Osteoblast (primary cell): ENCODE measurements at regions not wholly inside any gene's neighbourhood (a gene's known extent, or its start where the extent isn't known, plus 50 kb on each side); places are given as distances from the start of the nearest gene placed in this dataset.
A peak's percentile ranks its signal among the peaks of the same experiment; 100 is the strongest.
"Not testable (repeated sequence)": the region's sequence is repeated elsewhere in the genome, so short reads cannot be mapped to it uniquely, and the experiment has no call there.

Source experiments
- DNase-seq: peaks from one replicate; pipeline ENCODE4 v3.0.0; 2011; ENCODE audit warnings: low spot score, mixed read lengths; ENCODE audit not compliant: insufficient read length; ENCODE audit errors: missing footprints
- H2AFZ ChIP-seq: 2 replicates; pipeline ENCODE4 v1.6.0; 2011; ENCODE audit warnings: mild to moderate bottlenecking, low read length
- H3K27ac ChIP-seq: 2 replicates; pipeline ENCODE4 v1.5.1; 2011; ENCODE audit warnings: mild to moderate bottlenecking, low read depth, low read length, moderate library complexity
- H3K27me3 ChIP-seq: 2 replicates; pipeline ENCODE4 v1.6.0; 2012; ENCODE audit warnings: mild to moderate bottlenecking, control low read depth, inconsistent platforms, low read length, moderate library complexity; ENCODE audit not compliant: insufficient read depth
- H3K36me3 ChIP-seq: 2 replicates; pipeline ENCODE4 v1.5.1; 2011; ENCODE audit warnings: mild to moderate bottlenecking, low read length, control low read depth, moderate library complexity; ENCODE audit not compliant: insufficient read depth
- H3K4me1 ChIP-seq: 2 replicates; pipeline ENCODE4 v1.5.1; 2011; ENCODE audit warnings: mild to moderate bottlenecking, low read length, control low read depth, moderate library complexity; ENCODE audit not compliant: insufficient read depth
- H3K4me2 ChIP-seq: 2 replicates; pipeline ENCODE4 v1.6.0; 2011; ENCODE audit warnings: mild to moderate bottlenecking, low read length; ENCODE audit not compliant: insufficient read depth
- H3K4me3 ChIP-seq: fragments of 200-600 bp; sonication (generic); 3 replicates; pipeline ENCODE4 v1.5.1; 2012; ENCODE audit warnings: mild to moderate bottlenecking, low read length, inconsistent platforms; ENCODE audit not compliant: insufficient read depth
- H3K79me2 ChIP-seq: 2 replicates; pipeline ENCODE4 v1.6.0; 2012; ENCODE audit warnings: mild to moderate bottlenecking, low read length, control low read depth, inconsistent platforms; ENCODE audit not compliant: insufficient read depth
- H3K9me3 ChIP-seq: 2 replicates; pipeline ENCODE4 v1.5.1; 2011; ENCODE audit warnings: low read depth, low read length, control low read depth
- H4K20me1 ChIP-seq: 2 replicates; pipeline ENCODE4 v1.6.0; 2012; ENCODE audit warnings: mild to moderate bottlenecking, low read length, control low read depth; ENCODE audit not compliant: insufficient read depth
- TF ChIP-seq, protein P1 (sequence below): IDR thresholded peaks from 2 replicates; pipeline ENCODE4 v1.5.1; 2011; ENCODE audit warnings: mild to moderate bottlenecking, low read depth, low read length, moderate library complexity; ENCODE audit errors: extremely low read depth

DNA sequence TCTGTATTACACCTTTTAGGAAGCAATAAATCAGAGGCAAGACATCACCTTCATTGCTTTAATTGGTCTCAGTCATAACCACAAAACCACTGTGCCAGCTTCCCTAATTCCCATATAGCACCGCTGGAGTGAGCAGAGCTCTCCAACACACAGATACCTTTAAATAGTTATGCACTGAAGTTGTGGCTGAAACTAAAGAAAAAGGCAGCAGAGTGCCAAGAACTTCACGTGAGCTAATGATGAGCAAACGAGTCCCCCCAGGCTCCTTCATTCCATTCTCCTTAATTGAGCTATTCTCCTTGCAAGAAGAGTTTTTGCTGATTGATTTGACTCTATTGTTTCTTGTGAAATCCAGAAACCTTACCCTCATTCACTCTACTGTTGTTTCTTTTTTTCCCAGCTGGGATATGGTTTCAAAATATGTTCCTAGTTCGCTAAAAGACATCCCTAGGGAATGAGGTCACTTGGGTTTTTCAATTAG, 501.5 kb downstream of the SPATA31D1 start:
- Histone ChIP-seq H3K36me3 (no peaks in the 10 kb centered on the region), H3K4me3 (no peak overlapping the region), H3K9me3 (no peaks in the 10 kb centered on the region), H3K27me3 (peaks cover 16% of the 10 kb centered on the region), H3K27ac (peak overlapping the region; percentile 26), H2AFZ (no peak overlapping the region), H3K4me2 (peak overlapping the region; percentile 52), H3K4me1 (peaks cover 29% of the 10 kb centered on the region), H3K79me2 (no peaks in the 10 kb centered on the region), H4K20me1 (no peaks in the 10 kb centered on the region)
- no peak for DNase-seq
- TF ChIP-seq, protein P1, sequence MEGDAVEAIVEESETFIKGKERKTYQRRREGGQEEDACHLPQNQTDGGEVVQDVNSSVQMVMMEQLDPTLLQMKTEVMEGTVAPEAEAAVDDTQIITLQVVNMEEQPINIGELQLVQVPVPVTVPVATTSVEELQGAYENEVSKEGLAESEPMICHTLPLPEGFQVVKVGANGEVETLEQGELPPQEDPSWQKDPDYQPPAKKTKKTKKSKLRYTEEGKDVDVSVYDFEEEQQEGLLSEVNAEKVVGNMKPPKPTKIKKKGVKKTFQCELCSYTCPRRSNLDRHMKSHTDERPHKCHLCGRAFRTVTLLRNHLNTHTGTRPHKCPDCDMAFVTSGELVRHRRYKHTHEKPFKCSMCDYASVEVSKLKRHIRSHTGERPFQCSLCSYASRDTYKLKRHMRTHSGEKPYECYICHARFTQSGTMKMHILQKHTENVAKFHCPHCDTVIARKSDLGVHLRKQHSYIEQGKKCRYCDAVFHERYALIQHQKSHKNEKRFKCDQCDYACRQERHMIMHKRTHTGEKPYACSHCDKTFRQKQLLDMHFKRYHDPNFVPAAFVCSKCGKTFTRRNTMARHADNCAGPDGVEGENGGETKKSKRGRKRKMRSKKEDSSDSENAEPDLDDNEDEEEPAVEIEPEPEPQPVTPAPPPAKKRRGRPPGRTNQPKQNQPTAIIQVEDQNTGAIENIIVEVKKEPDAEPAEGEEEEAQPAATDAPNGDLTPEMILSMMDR = no peak

DNA sequence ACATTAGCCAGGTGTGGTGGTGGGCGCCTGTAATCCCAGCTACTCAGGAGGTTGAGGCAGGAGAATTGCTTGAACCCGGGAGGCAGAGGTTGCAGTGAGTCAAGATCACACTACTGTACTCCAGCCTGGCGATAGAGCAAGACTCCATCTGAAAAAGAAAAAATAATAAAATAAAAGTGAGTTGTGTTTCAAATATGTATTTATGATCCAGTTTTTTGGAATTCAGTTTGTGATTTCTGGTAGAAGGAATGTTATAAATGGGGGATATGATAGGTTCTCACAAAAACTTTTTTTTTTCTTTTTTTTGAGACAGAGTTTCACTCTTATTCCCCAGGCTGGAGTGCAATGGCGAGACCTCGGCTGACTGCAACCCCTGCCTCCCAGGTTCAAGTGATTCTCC, 502.2 kb downstream of the SPATA31D1 start:
- not testable (repeated sequence) for H3K79me2 ChIP-seq, H3K36me3 ChIP-seq, H3K9me3 ChIP-seq, H2AFZ ChIP-seq, DNase-seq, H4K20me1 ChIP-seq, H3K4me3 ChIP-seq, H3K27ac ChIP-seq, H3K27me3 ChIP-seq
- H3K4me2 ChIP-seq = peak overlapping the region; percentile 52
- peaks cover 29% of the 10 kb centered on the region for H3K4me1 ChIP-seq

DNA sequence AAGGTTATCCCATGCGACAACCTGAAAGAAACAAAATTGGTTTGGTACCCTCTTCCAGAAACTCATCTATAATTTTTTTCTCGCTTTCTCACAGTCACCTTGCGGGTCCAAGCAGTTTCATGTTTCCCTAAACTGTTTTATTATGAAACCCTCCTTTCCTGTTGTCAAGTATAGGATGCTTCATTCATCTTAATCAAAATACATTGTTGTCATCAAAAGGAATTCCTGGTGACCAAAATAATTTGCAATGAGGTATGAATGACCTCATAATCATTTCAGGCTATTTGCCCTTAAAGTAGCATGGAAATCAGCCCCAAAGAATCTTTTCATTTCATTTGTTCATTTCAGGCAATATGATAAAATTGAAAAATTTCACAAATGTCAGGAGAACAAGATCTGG, 503.0 kb downstream of the SPATA31D1 start:
- Histone ChIP-seq H3K79me2 (no peaks in the 10 kb centered on the region), H3K4me3 (no peak overlapping the region), H3K27ac (no peak overlapping the region), H3K27me3 (peaks cover under 1% of the 10 kb centered on the region), H3K36me3 (no peaks in the 10 kb centered on the region), H4K20me1 (no peaks in the 10 kb centered on the region), H3K4me2 (no peak overlapping the region), H3K9me3 (no peaks in the 10 kb centered on the region), H2AFZ (no peak overlapping the region), H3K4me1 (peaks cover 29% of the 10 kb centered on the region)
- DNase-seq = no peak
- TF ChIP-seq, protein P1 = no peak

GRCh38 chr9:82492274-82492673, 503.7 kb downstream of the SPATA31D1 start:
- H3K36me3 ChIP-seq = no peaks in the 10 kb centered on the region
- peaks cover 31% of the 10 kb centered on the region for H3K4me1 ChIP-seq
- H3K27ac ChIP-seq = no peak overlapping the region
- H2AFZ ChIP-seq = no peak overlapping the region
- H3K4me2 ChIP-seq = no peak overlapping the region
- no peak for DNase-seq
- no peaks in the 10 kb centered on the region for H3K27me3 ChIP-seq
- H3K4me3 ChIP-seq = no peak overlapping the region
- no peaks in the 10 kb centered on the region for H3K9me3 ChIP-seq
- TF ChIP-seq, protein P1 = peak; percentile 29
- no peaks in the 10 kb centered on the region for H4K20me1 ChIP-seq
- no peaks in the 10 kb centered on the region for H3K79me2 ChIP-seq
